SK-N-SH treated with all-trans-retinoic acid at 6 μM for 48 hours (cell line): ENCODE measurements at regions not wholly inside any gene's neighbourhood (a gene's known extent, or its start where the extent isn't known, plus 50 kb on each side); places are given as distances from the start of the nearest gene placed in this dataset.

ENCODE experiments used
- CSRNP3 ChIP-seq: fragments of 250-450 bp; sonication (Bioruptor Pico); IDR thresholded peaks from 2 replicates; pipeline ENCODE4 v1.5.1; 2021; ENCODE audit warnings: mild to moderate bottlenecking, moderate library complexity
- ZFP3 ChIP-seq: fragments of 250-450 bp; sonication (Bioruptor Pico); IDR thresholded peaks from 2 replicates; pipeline ENCODE4 v1.5.0; 2020; ENCODE audit warnings: mild to moderate bottlenecking, moderate library complexity
- TF ChIP-seq, protein P1 (sequence below): fragments of 250-450 bp; sonication (Bioruptor Pico); IDR thresholded peaks from 2 replicates; pipeline ENCODE4 v1.8.0; 2020; ENCODE audit warnings: mild to moderate bottlenecking, moderate library complexity, borderline replicate concordance

DNA sequence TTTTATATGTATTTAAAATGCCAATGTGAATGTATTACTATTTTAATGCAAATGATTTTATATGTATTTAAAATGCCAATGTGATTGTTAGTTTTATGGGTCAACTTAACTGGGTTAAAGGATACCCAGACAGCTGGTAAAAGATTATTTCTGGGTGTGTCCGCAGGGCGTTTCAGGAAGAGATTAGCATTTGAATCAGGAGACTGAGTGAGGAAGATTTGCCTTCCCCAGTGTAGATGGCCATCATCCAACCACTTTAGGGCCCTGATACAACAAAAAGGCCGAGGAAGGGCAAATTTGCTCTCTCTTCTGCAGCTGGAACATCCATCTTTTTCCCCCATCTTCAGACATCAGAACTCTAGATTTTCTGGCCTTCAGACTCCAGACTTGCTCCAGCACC, 116.2 kb downstream of the BAMBI start:
- TF ChIP-seq, protein P1, sequence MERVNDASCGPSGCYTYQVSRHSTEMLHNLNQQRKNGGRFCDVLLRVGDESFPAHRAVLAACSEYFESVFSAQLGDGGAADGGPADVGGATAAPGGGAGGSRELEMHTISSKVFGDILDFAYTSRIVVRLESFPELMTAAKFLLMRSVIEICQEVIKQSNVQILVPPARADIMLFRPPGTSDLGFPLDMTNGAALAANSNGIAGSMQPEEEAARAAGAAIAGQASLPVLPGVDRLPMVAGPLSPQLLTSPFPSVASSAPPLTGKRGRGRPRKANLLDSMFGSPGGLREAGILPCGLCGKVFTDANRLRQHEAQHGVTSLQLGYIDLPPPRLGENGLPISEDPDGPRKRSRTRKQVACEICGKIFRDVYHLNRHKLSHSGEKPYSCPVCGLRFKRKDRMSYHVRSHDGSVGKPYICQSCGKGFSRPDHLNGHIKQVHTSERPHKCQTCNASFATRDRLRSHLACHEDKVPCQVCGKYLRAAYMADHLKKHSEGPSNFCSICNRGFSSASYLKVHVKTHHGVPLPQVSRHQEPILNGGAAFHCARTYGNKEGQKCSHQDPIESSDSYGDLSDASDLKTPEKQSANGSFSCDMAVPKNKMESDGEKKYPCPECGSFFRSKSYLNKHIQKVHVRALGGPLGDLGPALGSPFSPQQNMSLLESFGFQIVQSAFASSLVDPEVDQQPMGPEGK (CRISPR knock-in tag): no peak
- TF ChIP-seq ZFP3 (CRISPR knock-in tag) (no peak), CSRNP3 (CRISPR knock-in tag) (no peak)
